ENCODE measurements at regions not wholly inside any gene's neighbourhood (a gene's known extent, or its start where the extent isn't known, plus 50 kb on each side); places are given as distances from the start of the nearest gene placed in this dataset.

- TF ChIP-seq, protein P1, sequence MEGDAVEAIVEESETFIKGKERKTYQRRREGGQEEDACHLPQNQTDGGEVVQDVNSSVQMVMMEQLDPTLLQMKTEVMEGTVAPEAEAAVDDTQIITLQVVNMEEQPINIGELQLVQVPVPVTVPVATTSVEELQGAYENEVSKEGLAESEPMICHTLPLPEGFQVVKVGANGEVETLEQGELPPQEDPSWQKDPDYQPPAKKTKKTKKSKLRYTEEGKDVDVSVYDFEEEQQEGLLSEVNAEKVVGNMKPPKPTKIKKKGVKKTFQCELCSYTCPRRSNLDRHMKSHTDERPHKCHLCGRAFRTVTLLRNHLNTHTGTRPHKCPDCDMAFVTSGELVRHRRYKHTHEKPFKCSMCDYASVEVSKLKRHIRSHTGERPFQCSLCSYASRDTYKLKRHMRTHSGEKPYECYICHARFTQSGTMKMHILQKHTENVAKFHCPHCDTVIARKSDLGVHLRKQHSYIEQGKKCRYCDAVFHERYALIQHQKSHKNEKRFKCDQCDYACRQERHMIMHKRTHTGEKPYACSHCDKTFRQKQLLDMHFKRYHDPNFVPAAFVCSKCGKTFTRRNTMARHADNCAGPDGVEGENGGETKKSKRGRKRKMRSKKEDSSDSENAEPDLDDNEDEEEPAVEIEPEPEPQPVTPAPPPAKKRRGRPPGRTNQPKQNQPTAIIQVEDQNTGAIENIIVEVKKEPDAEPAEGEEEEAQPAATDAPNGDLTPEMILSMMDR (IDR thresholded peaks at IDR 0.05) = no peak
- no peak for TF ChIP-seq POLR2A (IDR thresholded peaks at IDR 0.05)
Observed at GRCh38 chr1:169020684-169021083, 85.8 kb upstream of the ATP1B1 start.

Data from right lobe of liver (tissue), 4 donors.